ENCODE measurements at regions not wholly inside any gene's neighbourhood (a gene's known extent, or its start where the extent isn't known, plus 50 kb on each side); places are given as distances from the start of the nearest gene placed in this dataset.

- Histone ChIP-seq H3K9ac (ENCODE audit: low read length) (no peak overlapping the region), H3K4me2 (ENCODE audit: low read length) (no peak overlapping the region), H3K79me2 (ENCODE audit: insufficient read depth, low read length) (no peaks in the 10 kb centered on the region), H3K36me3 (ENCODE audit: insufficient read depth, low read length) (no peaks in the 10 kb centered on the region), H2AFZ (ENCODE audit: low read depth, low read length) (no peak overlapping the region), H3K4me1 (ENCODE audit: insufficient read depth, low read length) (no peaks in the 10 kb centered on the region), H3K27me3 (ENCODE audit: insufficient read depth, low read length) (peaks cover 18% of the 10 kb centered on the region), H3K9me3 (ENCODE audit: insufficient read depth, low read depth, low read length) (no peaks in the 10 kb centered on the region), H4K20me1 (ENCODE audit: insufficient read depth, low read length) (no peaks in the 10 kb centered on the region), H3K4me3 (ENCODE audit: insufficient read depth, low read depth, low read length) (no peak overlapping the region), H3K27ac (ENCODE audit: low read depth, low read length) (no peak overlapping the region)
- H3K27ac Mint-ChIP-seq (ENCODE audit: unreplicated experiment): no peak overlapping the region
- TF ChIP-seq, protein P1, sequence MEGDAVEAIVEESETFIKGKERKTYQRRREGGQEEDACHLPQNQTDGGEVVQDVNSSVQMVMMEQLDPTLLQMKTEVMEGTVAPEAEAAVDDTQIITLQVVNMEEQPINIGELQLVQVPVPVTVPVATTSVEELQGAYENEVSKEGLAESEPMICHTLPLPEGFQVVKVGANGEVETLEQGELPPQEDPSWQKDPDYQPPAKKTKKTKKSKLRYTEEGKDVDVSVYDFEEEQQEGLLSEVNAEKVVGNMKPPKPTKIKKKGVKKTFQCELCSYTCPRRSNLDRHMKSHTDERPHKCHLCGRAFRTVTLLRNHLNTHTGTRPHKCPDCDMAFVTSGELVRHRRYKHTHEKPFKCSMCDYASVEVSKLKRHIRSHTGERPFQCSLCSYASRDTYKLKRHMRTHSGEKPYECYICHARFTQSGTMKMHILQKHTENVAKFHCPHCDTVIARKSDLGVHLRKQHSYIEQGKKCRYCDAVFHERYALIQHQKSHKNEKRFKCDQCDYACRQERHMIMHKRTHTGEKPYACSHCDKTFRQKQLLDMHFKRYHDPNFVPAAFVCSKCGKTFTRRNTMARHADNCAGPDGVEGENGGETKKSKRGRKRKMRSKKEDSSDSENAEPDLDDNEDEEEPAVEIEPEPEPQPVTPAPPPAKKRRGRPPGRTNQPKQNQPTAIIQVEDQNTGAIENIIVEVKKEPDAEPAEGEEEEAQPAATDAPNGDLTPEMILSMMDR (IDR thresholded peaks at IDR 0.05; ENCODE audit: insufficient read depth, low read depth, low read length): no peak
- TF ChIP-seq EZH2 (IDR thresholded peaks at IDR 0.05; ENCODE audit: insufficient read depth, low read length): no peak
- H3K27me3 Mint-ChIP-seq (ENCODE audit: low read depth, unreplicated experiment): peaks cover 49% of the 10 kb centered on the region
- no peak overlapping the region for H3K4me3 Mint-ChIP-seq (ENCODE audit: unreplicated experiment)
- H3K4me1 Mint-ChIP-seq (ENCODE audit: low read depth, unreplicated experiment): no peaks in the 10 kb centered on the region
- DNase-seq (ENCODE audit: low read depth): no peak
- H3K9me3 Mint-ChIP-seq (ENCODE audit: unreplicated experiment): peaks cover 3% of the 10 kb centered on the region
- no peaks in the 10 kb centered on the region for H3K36me3 Mint-ChIP-seq (ENCODE audit: low read depth, unreplicated experiment)
- FAIRE-seq: no peak
These were observed 117.6 kb upstream of the CDH4 start for GRCh38 chr20:61134296-61135030.

DNA sequence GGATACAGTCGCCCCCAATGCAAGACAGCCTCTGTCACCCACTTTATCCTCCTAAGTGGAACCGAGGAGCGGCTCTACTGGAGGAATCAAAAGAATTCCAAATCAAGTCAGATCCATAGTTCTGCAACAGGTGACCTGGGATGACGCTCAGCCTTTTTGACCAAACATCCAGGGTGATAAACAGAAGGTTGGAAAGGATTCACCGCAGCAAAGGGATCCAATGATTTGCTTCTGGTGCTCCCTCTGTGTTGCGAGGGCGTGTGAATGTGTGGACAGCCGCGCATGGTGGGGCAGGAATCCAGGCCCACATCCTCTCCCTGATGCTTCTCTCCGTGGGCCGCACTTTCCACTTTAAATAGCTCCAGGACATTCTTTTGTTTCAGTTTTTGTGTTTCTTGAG, 116.8 kb upstream of the CDH4 start:
- peaks cover 6% of the 10 kb centered on the region for H3K9me3 Mint-ChIP-seq (ENCODE audit: unreplicated experiment)
- no peaks in the 10 kb centered on the region for H3K36me3 Mint-ChIP-seq (ENCODE audit: low read depth, unreplicated experiment)
- H3K36me3 ChIP-seq (ENCODE audit: insufficient read depth, low read length): no peaks in the 10 kb centered on the region
- peaks cover 24% of the 10 kb centered on the region for H3K27me3 ChIP-seq (ENCODE audit: insufficient read depth, low read length)
- H3K4me1 ChIP-seq (ENCODE audit: insufficient read depth, low read length): no peaks in the 10 kb centered on the region
- no peak for FAIRE-seq
- H3K27ac ChIP-seq (ENCODE audit: low read depth, low read length): no peak overlapping the region
- H3K4me3 Mint-ChIP-seq (ENCODE audit: unreplicated experiment): no peak overlapping the region
- no peak overlapping the region for H3K4me2 ChIP-seq (ENCODE audit: low read length)
- no peak for DNase-seq (ENCODE audit: low read depth)
- H3K4me1 Mint-ChIP-seq (ENCODE audit: low read depth, unreplicated experiment): no peaks in the 10 kb centered on the region
- no peak overlapping the region for H3K4me3 ChIP-seq (ENCODE audit: insufficient read depth, low read depth, low read length)
- H3K27ac Mint-ChIP-seq (ENCODE audit: unreplicated experiment): no peak overlapping the region
- H3K27me3 Mint-ChIP-seq (ENCODE audit: low read depth, unreplicated experiment): peaks cover 55% of the 10 kb centered on the region
- H2AFZ ChIP-seq (ENCODE audit: low read depth, low read length): no peak overlapping the region
- H3K9me3 ChIP-seq (ENCODE audit: insufficient read depth, low read depth, low read length): no peaks in the 10 kb centered on the region
- no peaks in the 10 kb centered on the region for H3K79me2 ChIP-seq (ENCODE audit: insufficient read depth, low read length)
- H4K20me1 ChIP-seq (ENCODE audit: insufficient read depth, low read length): no peaks in the 10 kb centered on the region
- TF ChIP-seq EZH2 (IDR thresholded peaks at IDR 0.05; ENCODE audit: insufficient read depth, low read length): no peak
- no peak overlapping the region for H3K9ac ChIP-seq (ENCODE audit: low read length)

DNA sequence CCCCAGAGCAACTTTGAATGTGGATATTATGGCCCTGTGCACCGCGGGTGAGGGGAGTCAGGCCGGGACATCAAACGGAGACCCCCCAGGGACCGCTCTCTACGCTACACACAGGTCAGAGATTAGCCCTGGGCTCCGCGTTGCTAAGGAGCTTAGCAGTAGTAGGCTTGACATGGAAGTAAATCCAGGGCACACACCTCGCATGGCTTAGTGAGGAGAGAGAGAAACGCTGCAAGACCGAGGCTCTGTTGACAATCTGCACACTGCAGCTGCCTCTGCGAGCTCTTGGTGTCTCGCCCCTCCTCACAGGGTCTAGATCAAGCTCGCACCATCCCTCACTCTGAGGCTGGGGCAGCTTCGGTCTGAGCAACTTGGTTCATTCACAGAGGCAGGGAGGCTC, 116.1 kb upstream of the CDH4 start:
- H3K9ac ChIP-seq (ENCODE audit: low read length): no peak overlapping the region
- DNase-seq (ENCODE audit: low read depth): no peak

More for the DNA sequence above, 116.1 kb upstream of the CDH4 start:
- Mint-ChIP-seq H3K36me3 (ENCODE audit: low read depth, unreplicated experiment) (no peaks in the 10 kb centered on the region), H3K27me3 (ENCODE audit: low read depth, unreplicated experiment) (peaks cover 56% of the 10 kb centered on the region), H3K27ac (ENCODE audit: unreplicated experiment) (no peak overlapping the region), H3K9me3 (ENCODE audit: unreplicated experiment) (peaks cover 6% of the 10 kb centered on the region), H3K4me3 (ENCODE audit: unreplicated experiment) (no peak overlapping the region), H3K4me1 (ENCODE audit: low read depth, unreplicated experiment) (no peaks in the 10 kb centered on the region)
- FAIRE-seq: no peak
- Histone ChIP-seq H3K4me2 (ENCODE audit: low read length) (no peak overlapping the region), H3K4me3 (ENCODE audit: insufficient read depth, low read depth, low read length) (no peak overlapping the region), H4K20me1 (ENCODE audit: insufficient read depth, low read length) (no peaks in the 10 kb centered on the region), H3K79me2 (ENCODE audit: insufficient read depth, low read length) (no peaks in the 10 kb centered on the region), H3K27me3 (ENCODE audit: insufficient read depth, low read length) (peaks cover 26% of the 10 kb centered on the region), H2AFZ (ENCODE audit: low read depth, low read length) (no peak overlapping the region), H3K27ac (ENCODE audit: low read depth, low read length) (no peak overlapping the region), H3K36me3 (ENCODE audit: insufficient read depth, low read length) (no peaks in the 10 kb centered on the region), H3K9me3 (ENCODE audit: insufficient read depth, low read depth, low read length) (no peaks in the 10 kb centered on the region), H3K4me1 (ENCODE audit: insufficient read depth, low read length) (no peaks in the 10 kb centered on the region)
- no peak for TF ChIP-seq EZH2 (IDR thresholded peaks at IDR 0.05; ENCODE audit: insufficient read depth, low read length)
- TF ChIP-seq, protein P1 (IDR thresholded peaks at IDR 0.05; ENCODE audit: insufficient read depth, low read depth, low read length): no peak

Data from astrocyte (in vitro differentiated cells and primary cell).